Fibroblast of pulmonary artery (primary cell): ENCODE measurements at regions not wholly inside any gene's neighbourhood (a gene's known extent, or its start where the extent isn't known, plus 50 kb on each side); places are given as distances from the start of the nearest gene placed in this dataset.
A peak's percentile ranks its signal among the peaks of the same experiment; 100 is the strongest.

Experiments used
- DNase-seq: peaks from one replicate; pipeline ENCODE4 v3.0.0-alpha.2; 2010; ENCODE audit warnings: low read depth
- H3K4me3 ChIP-seq: replicated peaks from 2 replicates; pipeline ENCODE4 v1.5.1; 2011; ENCODE audit warnings: low read depth, mild to moderate bottlenecking, control low read depth, low read length, moderate library complexity
- TF ChIP-seq, protein P1 (sequence below): IDR thresholded peaks from 2 replicates; pipeline ENCODE4 v1.5.1; 2011; ENCODE audit warnings: mild to moderate bottlenecking, control low read depth, low read length, inconsistent platforms; ENCODE audit errors: missing control alignments

DNA sequence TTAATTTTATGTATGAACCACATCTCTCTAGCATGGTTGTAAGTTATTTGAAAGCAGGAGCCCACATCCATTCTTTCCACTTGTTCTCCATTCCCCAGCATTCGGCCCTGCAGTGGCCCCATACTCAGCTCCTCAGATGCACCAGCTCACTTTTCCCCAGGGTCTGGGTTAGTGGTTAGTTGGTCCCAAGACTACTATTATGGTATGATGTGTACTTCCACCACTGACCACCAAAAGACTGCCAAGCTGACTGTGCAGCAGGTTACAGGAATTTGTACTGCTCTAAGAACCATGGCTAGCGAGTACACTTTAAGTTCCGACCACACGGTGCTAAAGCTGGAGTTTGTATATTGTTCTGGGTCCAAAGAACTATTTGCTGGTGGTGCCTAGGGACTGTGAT, 413.6 kb upstream of the TCF4 start:
- no peak for DNase-seq
- TF ChIP-seq, protein P1, sequence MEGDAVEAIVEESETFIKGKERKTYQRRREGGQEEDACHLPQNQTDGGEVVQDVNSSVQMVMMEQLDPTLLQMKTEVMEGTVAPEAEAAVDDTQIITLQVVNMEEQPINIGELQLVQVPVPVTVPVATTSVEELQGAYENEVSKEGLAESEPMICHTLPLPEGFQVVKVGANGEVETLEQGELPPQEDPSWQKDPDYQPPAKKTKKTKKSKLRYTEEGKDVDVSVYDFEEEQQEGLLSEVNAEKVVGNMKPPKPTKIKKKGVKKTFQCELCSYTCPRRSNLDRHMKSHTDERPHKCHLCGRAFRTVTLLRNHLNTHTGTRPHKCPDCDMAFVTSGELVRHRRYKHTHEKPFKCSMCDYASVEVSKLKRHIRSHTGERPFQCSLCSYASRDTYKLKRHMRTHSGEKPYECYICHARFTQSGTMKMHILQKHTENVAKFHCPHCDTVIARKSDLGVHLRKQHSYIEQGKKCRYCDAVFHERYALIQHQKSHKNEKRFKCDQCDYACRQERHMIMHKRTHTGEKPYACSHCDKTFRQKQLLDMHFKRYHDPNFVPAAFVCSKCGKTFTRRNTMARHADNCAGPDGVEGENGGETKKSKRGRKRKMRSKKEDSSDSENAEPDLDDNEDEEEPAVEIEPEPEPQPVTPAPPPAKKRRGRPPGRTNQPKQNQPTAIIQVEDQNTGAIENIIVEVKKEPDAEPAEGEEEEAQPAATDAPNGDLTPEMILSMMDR: no peak
- no peak overlapping the region for H3K4me3 ChIP-seq

- TF ChIP-seq, protein P1: no peak
- DNase-seq: no peak
- H3K4me3 ChIP-seq: no peak overlapping the region
These were observed 412.0 kb upstream of the TCF4 start for GRCh38 chr18:56000041-56000440.

DNA sequence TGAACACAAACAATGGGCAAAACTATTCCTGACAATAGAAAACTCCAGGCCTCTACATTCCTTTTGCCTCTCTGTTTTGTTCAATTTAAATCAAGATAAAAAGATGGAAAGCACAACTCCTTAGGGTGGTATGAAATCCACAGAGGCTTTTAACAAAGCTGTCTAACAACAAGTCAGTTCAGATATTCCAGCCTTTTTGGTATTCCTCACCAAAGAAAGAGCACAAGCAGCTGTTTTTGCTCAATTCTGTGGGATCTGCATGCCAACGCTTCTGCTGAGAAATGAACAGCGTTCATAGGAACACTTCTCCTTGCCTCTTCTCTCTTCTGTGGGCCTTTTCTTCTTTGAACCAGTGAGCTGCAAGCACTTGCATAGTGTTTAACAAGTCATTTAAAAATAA, 411.6 kb upstream of the TCF4 start:
- TF ChIP-seq, protein P1: no peak
- H3K4me3 ChIP-seq: no peak overlapping the region
- DNase-seq: no peak

DNA sequence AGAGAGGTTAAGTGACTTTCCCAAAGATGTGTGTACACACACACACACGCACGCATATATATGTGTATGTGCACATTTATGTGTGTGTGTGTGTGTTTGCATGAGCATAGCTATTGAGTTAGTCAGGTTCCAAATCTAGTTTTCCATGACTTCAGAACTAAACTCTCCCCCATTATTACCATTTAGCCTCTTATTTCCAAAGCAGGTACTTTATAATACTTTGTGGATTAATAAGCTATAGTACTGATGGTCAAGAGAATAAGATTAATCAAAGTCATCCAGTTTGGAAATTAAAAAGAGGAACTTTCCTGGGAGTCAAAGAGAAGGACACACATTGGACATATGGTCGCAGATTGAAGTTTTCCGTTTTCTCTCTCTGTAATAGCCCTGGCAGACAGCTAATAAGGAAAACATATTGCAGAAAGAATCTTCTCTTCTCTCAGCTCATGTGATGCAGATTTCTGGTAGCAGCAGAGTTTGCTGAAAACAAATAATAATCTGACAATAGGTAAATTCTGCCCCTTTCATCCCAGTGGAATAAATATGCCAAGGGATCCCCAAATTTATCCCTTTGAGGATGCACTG, 410.9 kb upstream of the TCF4 start:
- TF ChIP-seq, protein P1: no peak
- no peak overlapping the region for H3K4me3 ChIP-seq
- DNase-seq: no peak

DNA sequence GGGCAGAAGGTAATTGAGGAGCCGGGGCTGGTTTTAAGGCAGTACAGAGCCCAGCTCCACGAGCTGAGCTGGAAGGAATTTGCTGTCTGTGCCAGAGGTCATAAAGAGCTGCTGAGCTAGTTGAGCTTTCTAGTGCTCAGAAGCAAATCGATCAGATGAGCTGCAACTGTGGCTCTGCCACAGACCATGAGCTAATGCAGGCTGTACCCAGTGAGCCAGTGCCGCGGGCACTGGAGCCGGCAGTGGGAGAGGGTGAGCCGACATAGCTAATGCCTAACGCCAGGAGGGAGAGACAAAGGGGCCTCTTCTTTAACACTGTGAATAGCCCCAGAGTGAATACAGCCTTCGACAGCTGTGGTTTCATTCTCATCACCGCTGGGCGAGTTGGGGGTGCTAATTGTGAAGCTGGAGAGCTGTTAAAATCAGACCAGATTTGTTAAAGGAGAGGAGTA, 410.1 kb upstream of the TCF4 start:
- H3K4me3 ChIP-seq: peak overlapping the region; percentile 2
- no peak for DNase-seq
- TF ChIP-seq, protein P1: no peak

DNA sequence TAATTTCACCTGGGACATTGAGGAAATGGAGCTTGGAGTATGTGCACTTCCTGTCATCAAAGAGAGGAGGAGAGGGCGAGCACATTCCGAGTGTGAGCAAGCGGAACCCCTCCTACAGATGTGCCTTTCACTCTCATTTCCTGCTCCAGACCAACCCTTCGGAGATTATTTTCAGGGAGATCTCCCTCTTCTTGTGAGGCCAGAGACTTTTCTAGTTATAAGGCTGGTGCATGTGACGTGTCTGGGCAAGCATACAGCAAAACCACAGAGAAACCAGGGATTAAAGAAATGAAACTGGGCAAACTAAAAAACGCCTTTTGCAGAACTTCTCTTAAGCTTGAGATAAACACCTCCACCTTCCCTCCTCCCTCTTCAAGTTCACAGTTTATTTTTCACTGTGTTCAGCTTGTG, 409.2 kb upstream of the TCF4 start:
- H3K4me3 ChIP-seq: no peak overlapping the region
- DNase-seq: no peak

More for the DNA sequence above, 409.2 kb upstream of the TCF4 start:
- TF ChIP-seq, protein P1: peak; percentile 9
